ENCODE measurements at regions not wholly inside any gene's neighbourhood (a gene's known extent, or its start where the extent isn't known, plus 50 kb on each side); places are given as distances from the start of the nearest gene placed in this dataset.

- BruUV-seq (replicated peaks), result no TSS peak
- in situ Hi-C loops (cut with HindIII; ENCODE audit: extremely low pct_ligation_motif_present, low pct_unique_long_range_greater_than_20kb), result no loop called here
- no peaks in the 10 kb centered on the region for H3K27me3 ChIP-seq (ENCODE audit: control insufficient read depth in 1 of 2, insufficient read depth in 2 of 2, low read length in 2 of 2)
- H3K36me3 ChIP-seq (replicated peaks in 1 of 2; ENCODE audit: control insufficient read depth in 1 of 2, insufficient read depth in 2 of 2, low read length in 2 of 2), result no peaks in the 10 kb centered on the region
- H3K9ac ChIP-seq (ENCODE audit: insufficient read depth, low read depth, low read length), result no peak overlapping the region
- ChIA-PET POLR2A (no interaction called here), CTCF (ENCODE audit: low intra/inter-chr PET ratio, low total read pairs) (no interaction called here)
- H3K4me2 ChIP-seq (ENCODE audit: low read depth, low read length), result no peak overlapping the region
- ATAC-seq (no peak), FAIRE-seq (no peak), DNase-seq (ENCODE audit: low spot score) (no peak)
- H3K9me3 ChIP-seq (ENCODE audit: low read length), result peaks cover 92% of the 10 kb centered on the region
- TF ChIP-seq, protein P1, sequence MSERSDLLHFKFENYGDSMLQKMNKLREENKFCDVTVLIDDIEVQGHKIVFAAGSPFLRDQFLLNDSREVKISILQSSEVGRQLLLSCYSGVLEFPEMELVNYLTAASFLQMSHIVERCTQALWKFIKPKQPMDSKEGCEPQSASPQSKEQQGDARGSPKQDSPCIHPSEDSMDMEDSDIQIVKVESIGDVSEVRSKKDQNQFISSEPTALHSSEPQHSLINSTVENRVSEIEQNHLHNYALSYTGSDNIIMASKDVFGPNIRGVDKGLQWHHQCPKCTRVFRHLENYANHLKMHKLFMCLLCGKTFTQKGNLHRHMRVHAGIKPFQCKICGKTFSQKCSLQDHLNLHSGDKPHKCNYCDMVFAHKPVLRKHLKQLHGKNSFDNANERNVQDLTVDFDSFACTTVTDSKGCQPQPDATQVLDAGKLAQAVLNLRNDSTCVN (CRISPR knock-in tag; IDR thresholded peaks at IDR 0.05; ENCODE audit: borderline replicate concordance), result no peak
- TF ChIP-seq CCAR2 (optimal IDR thresholded peaks at IDR 0.05; ENCODE audit: low read depth, low read length), result no peak
- TF ChIP-seq, protein P2, sequence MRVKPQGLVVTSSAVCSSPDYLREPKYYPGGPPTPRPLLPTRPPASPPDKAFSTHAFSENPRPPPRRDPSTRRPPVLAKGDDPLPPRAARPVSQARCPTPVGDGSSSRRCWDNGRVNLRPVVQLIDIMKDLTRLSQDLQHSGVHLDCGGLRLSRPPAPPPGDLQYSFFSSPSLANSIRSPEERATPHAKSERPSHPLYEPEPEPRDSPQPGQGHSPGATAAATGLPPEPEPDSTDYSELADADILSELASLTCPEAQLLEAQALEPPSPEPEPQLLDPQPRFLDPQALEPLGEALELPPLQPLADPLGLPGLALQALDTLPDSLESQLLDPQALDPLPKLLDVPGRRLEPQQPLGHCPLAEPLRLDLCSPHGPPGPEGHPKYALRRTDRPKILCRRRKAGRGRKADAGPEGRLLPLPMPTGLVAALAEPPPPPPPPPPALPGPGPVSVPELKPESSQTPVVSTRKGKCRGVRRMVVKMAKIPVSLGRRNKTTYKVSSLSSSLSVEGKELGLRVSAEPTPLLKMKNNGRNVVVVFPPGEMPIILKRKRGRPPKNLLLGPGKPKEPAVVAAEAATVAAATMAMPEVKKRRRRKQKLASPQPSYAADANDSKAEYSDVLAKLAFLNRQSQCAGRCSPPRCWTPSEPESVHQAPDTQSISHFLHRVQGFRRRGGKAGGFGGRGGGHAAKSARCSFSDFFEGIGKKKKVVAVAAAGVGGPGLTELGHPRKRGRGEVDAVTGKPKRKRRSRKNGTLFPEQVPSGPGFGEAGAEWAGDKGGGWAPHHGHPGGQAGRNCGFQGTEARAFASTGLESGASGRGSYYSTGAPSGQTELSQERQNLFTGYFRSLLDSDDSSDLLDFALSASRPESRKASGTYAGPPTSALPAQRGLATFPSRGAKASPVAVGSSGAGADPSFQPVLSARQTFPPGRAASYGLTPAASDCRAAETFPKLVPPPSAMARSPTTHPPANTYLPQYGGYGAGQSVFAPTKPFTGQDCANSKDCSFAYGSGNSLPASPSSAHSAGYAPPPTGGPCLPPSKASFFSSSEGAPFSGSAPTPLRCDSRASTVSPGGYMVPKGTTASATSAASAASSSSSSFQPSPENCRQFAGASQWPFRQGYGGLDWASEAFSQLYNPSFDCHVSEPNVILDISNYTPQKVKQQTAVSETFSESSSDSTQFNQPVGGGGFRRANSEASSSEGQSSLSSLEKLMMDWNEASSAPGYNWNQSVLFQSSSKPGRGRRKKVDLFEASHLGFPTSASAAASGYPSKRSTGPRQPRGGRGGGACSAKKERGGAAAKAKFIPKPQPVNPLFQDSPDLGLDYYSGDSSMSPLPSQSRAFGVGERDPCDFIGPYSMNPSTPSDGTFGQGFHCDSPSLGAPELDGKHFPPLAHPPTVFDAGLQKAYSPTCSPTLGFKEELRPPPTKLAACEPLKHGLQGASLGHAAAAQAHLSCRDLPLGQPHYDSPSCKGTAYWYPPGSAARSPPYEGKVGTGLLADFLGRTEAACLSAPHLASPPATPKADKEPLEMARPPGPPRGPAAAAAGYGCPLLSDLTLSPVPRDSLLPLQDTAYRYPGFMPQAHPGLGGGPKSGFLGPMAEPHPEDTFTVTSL (CRISPR knock-in tag; IDR thresholded peaks at IDR 0.05; ENCODE audit: borderline replicate concordance), result no peak
- TF ChIP-seq, protein P3, sequence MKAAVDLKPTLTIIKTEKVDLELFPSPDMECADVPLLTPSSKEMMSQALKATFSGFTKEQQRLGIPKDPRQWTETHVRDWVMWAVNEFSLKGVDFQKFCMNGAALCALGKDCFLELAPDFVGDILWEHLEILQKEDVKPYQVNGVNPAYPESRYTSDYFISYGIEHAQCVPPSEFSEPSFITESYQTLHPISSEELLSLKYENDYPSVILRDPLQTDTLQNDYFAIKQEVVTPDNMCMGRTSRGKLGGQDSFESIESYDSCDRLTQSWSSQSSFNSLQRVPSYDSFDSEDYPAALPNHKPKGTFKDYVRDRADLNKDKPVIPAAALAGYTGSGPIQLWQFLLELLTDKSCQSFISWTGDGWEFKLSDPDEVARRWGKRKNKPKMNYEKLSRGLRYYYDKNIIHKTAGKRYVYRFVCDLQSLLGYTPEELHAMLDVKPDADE (CRISPR knock-in tag; IDR thresholded peaks at IDR 0.05), result no peak
- TF ChIP-seq, protein P4, sequence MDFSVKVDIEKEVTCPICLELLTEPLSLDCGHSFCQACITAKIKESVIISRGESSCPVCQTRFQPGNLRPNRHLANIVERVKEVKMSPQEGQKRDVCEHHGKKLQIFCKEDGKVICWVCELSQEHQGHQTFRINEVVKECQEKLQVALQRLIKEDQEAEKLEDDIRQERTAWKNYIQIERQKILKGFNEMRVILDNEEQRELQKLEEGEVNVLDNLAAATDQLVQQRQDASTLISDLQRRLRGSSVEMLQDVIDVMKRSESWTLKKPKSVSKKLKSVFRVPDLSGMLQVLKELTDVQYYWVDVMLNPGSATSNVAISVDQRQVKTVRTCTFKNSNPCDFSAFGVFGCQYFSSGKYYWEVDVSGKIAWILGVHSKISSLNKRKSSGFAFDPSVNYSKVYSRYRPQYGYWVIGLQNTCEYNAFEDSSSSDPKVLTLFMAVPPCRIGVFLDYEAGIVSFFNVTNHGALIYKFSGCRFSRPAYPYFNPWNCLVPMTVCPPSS (IDR thresholded peaks at IDR 0.05), result no peak
- no peak for TF ChIP-seq GLI4 (CRISPR knock-in tag; IDR thresholded peaks at IDR 0.05; ENCODE audit: borderline replicate concordance)
- TF ChIP-seq ZNF883 (CRISPR knock-in tag; IDR thresholded peaks at IDR 0.05; ENCODE audit: not compliant biosample characterization), result no peak
- TF ChIP-seq SRY (CRISPR knock-in tag; IDR thresholded peaks at IDR 0.05), result no peak
- no peak for TF ChIP-seq ZKSCAN8 (CRISPR knock-in tag; IDR thresholded peaks at IDR 0.05; ENCODE audit: borderline replicate concordance)
- TF ChIP-seq ZZZ3 (CRISPR knock-in tag; IDR thresholded peaks at IDR 0.05; ENCODE audit: borderline replicate concordance), result no peak
- no peak for TF ChIP-seq ZSCAN5A (CRISPR knock-in tag; IDR thresholded peaks at IDR 0.05; ENCODE audit: borderline replicate concordance)
- no peak for TF ChIP-seq ESRRA (CRISPR knock-in tag; IDR thresholded peaks at IDR 0.05; ENCODE audit: low read depth)
- no peak for TF ChIP-seq SKI (IDR thresholded peaks at IDR 0.05; ENCODE audit: partially characterized antibody)
- H2AFZ ChIP-seq (ENCODE audit: low read length), result no peak overlapping the region
- intact Hi-C loops (cut with micrococcal nuclease; ENCODE audit: unreplicated experiment), result no loop called here
- H4K20me1 ChIP-seq (ENCODE audit: insufficient read depth, low read length), result no peaks in the 10 kb centered on the region
- H3K4me1 ChIP-seq (ENCODE audit: insufficient read depth, low read length), result no peaks in the 10 kb centered on the region
- no peaks in the 10 kb centered on the region for H3K79me2 ChIP-seq (ENCODE audit: insufficient read depth, low read length)
- 13% methylated on average over 1 of the region's 1 CpG for WGBS (ENCODE audit: low lambda C conversion rate)
- no peak overlapping the region for H3K27ac ChIP-seq (ENCODE audit: extremely low read length, insufficient read depth, low read length)
- no peak overlapping the region for H3K4me3 ChIP-seq (replicated peaks in 1 of 3; ENCODE audit: insufficient read depth in 1 of 3, low read depth in 2 of 3, low read length in 3 of 3)
Measured at GRCh38 chr16:60635548-60635947, 1400.7 kb downstream of the CDH8 start.

Data from HepG2 (cell line).